ENCODE measurements at regions not wholly inside any gene's neighbourhood (a gene's known extent, or its start where the extent isn't known, plus 50 kb on each side); places are given as distances from the start of the nearest gene placed in this dataset.

DNA sequence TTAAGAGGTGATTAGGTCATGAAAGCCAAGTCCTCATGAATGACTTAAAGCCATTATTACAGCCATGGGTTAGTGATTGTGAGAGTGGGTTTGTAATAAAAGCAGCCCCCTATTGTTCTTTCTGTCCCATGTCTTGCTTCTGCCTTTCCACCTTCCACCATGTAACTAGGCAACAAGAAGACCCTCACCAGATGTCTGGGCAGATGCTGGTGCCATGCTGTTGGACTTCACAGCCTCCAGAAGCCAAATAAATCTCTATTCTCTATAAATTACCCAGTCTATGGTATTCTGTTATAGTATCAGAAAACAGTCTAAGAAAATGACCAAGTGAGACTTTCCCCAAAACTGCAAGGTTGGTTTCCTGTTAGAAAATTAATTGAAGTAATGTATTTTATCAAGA, 460.3 kb upstream of the ADARB2 start:
- Histone ChIP-seq H3K23ac (ENCODE audit: low read depth, low read length) (no peak overlapping the region), H3K27me3 (ENCODE audit: control insufficient read depth, insufficient read depth, low read length) (no peaks in the 10 kb centered on the region), H2BK20ac (ENCODE audit: low read depth, low read length) (no peak overlapping the region), H2BK15ac (ENCODE audit: low read depth, low read length) (no peak overlapping the region), H4K91ac (ENCODE audit: insufficient read depth, low read depth, low read length) (no peak overlapping the region), H4K20me1 (ENCODE audit: insufficient read depth, low read length) (no peaks in the 10 kb centered on the region), H3K9me3 (ENCODE audit: control insufficient read depth, insufficient read depth, low read length) (peaks cover 19% of the 10 kb centered on the region), H3K36me3 (ENCODE audit: control insufficient read depth, insufficient read depth, low read length) (no peaks in the 10 kb centered on the region), H3K4me3 (ENCODE audit: insufficient read depth, low read depth, low read length) (no peak overlapping the region), H3K4me1 (ENCODE audit: control insufficient read depth, insufficient read depth, low read length) (no peaks in the 10 kb centered on the region), H4K8ac (ENCODE audit: low read depth in 2 of 2, low read length in 2 of 2) (no peak overlapping the region), H3K18ac (ENCODE audit: low read depth, low read length) (no peak overlapping the region), H3K79me1 (ENCODE audit: low read depth in 1 of 2, low read length in 2 of 2) (no peaks in the 10 kb centered on the region), H3K27ac (ENCODE audit: insufficient read depth, low read length) (no peak overlapping the region), H2AFZ (replicated peaks; ENCODE audit: low read length, poor library complexity) (no peak overlapping the region), H2BK120ac (ENCODE audit: low read depth, low read length) (no peak overlapping the region), H3K4me2 (ENCODE audit: low read depth, low read length) (no peak overlapping the region), H3K4ac (ENCODE audit: low read depth, low read length) (no peak overlapping the region), H2AK9ac (replicated peaks; ENCODE audit: low read depth, low read length, poor library complexity) (no peak overlapping the region), H3K56ac (ENCODE audit: extremely low read depth, insufficient read depth, low read length) (no peak overlapping the region), H4K5ac (ENCODE audit: low read depth, low read length) (no peak overlapping the region), H2BK5ac (ENCODE audit: low read depth, low read length, poor library complexity, severe bottlenecking) (no peak overlapping the region), H3K14ac (replicated peaks; ENCODE audit: low read depth, low read length) (no peak overlapping the region), H3K9ac (ENCODE audit: low read depth, low read length) (no peak overlapping the region), H3K9me1 (ENCODE audit: insufficient read depth, low read length) (no peaks in the 10 kb centered on the region), H2AK5ac (ENCODE audit: low read depth, low read length) (no peak overlapping the region)
- BruUV-seq (replicated peaks) = no TSS peak
- ChIA-PET POLR2A (ENCODE audit: unreplicated experiment) (no interaction called here), CTCF (no interaction called here)
- ATAC-seq (ENCODE audit: low read depth) (no peak), DNase-seq (no peak)
- TF ChIP-seq CHD1 (IDR thresholded peaks at IDR 0.05; ENCODE audit: low read depth, low read length) (no peak), RFX5 (IDR thresholded peaks at IDR 0.05; ENCODE audit: low read depth, low read length) (no peak), MXI1 (IDR thresholded peaks at IDR 0.05; ENCODE audit: borderline replicate concordance, low read depth, low read length) (no peak), CEBPB (IDR thresholded peaks at IDR 0.05; ENCODE audit: low read depth, low read length) (no peak), MAZ (IDR thresholded peaks at IDR 0.05; ENCODE audit: borderline replicate concordance, low read depth, low read length) (no peak), MAFK (IDR thresholded peaks at IDR 0.05; ENCODE audit: low read depth, low read length) (no peak), NFE2L2 (IDR thresholded peaks at IDR 0.05; ENCODE audit: low read depth, low read length) (no peak), RCOR1 (IDR thresholded peaks at IDR 0.05; ENCODE audit: insufficient replicate concordance, low read length) (no peak), SMC3 (IDR thresholded peaks at IDR 0.05; ENCODE audit: low read depth, low read length) (no peak)
- TF ChIP-seq, protein P1, sequence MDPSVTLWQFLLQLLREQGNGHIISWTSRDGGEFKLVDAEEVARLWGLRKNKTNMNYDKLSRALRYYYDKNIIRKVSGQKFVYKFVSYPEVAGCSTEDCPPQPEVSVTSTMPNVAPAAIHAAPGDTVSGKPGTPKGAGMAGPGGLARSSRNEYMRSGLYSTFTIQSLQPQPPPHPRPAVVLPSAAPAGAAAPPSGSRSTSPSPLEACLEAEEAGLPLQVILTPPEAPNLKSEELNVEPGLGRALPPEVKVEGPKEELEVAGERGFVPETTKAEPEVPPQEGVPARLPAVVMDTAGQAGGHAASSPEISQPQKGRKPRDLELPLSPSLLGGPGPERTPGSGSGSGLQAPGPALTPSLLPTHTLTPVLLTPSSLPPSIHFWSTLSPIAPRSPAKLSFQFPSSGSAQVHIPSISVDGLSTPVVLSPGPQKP (IDR thresholded peaks at IDR 0.05; ENCODE audit: borderline replicate concordance, low read depth, low read length) = no peak
- dilution Hi-C loops (cut with HindIII; ENCODE audit: low sequenced_read_pairs, unreplicated experiment) = no loop called here
- intact Hi-C loops (cut with micrococcal nuclease) = no loop called here
- in situ Hi-C loops (cut with MboI; ENCODE audit: low sequenced_read_pairs) = no loop called here
